ENCODE measurements at regions not wholly inside any gene's neighbourhood (a gene's known extent, or its start where the extent isn't known, plus 50 kb on each side); places are given as distances from the start of the nearest gene placed in this dataset.

GRCh38 chr11:69215784-69216415 lies 60.2 kb downstream of the SMIM38 start:
- Histone ChIP-seq H3K27ac (ENCODE audit: low read depth in 1 of 2, low read length in 2 of 2) (no peak overlapping the region), H3K4me3 (ENCODE audit: low read depth in 1 of 3, low read length in 3 of 3) (no peak overlapping the region), H3K36me3 (ENCODE audit: control insufficient read depth in 4 of 4, insufficient read depth in 3 of 4, low read depth in 1 of 4, low read length in 3 of 4) (no peaks in the 10 kb centered on the region), H3K27me3 (ENCODE audit: control insufficient read depth in 4 of 4, insufficient read depth in 4 of 4, low read length in 3 of 4) (peaks cover 0 to 11% (median 1%) of the 10 kb centered on the region in 4 donors), H3K9ac (ENCODE audit: low read depth in 1 of 2, low read length in 2 of 2) (no peak overlapping the region), H3K4me1 (ENCODE audit: control insufficient read depth in 4 of 4, insufficient read depth in 4 of 4, low read length in 3 of 4) (peaks cover 0 to 6% (median 1%) of the 10 kb centered on the region in 4 donors), H3K9me3 (ENCODE audit: control insufficient read depth in 4 of 4, low read length in 3 of 4) (no peaks in the 10 kb centered on the region)
- no peak for TF ChIP-seq GABPA (IDR thresholded peaks at IDR 0.05 in 1 of 2, conservative IDR thresholded peaks at IDR 0.05 in 1 of 2)
- WGBS: 76% methylated on average over 6 of the region's 6 CpGs
- DNase-seq (ENCODE audit: low spot score): no peak

DNA sequence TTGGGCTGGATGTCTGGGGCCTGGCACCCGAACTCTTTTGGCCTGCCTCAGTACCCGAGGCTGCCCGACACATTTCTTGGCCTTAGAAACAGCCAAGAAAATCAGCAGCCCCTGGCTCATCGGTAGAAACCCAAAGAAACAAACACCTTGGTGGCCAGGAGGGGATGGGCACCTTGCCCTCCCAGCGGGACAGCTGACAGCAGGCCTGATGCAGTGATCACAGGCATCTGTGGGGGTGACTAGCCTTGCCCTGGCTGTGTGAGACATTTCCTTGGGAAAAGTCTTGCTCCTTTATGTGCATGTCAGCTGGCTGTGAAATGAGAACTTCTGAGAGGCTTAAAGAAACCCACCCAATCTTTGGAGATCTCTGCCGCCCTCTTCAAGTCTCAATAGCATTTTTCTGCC lies 60.9 kb downstream of the SMIM38 start:
- H3K4me3 ChIP-seq (ENCODE audit: low read depth in 1 of 3, low read length in 3 of 3): no peak overlapping the region
- no peaks in the 10 kb centered on the region for H3K36me3 ChIP-seq (ENCODE audit: control insufficient read depth in 4 of 4, insufficient read depth in 3 of 4, low read depth in 1 of 4, low read length in 3 of 4)
- H3K27me3 ChIP-seq (ENCODE audit: control insufficient read depth in 4 of 4, insufficient read depth in 4 of 4, low read length in 3 of 4): peaks cover 0 to 11% (median 1%) of the 10 kb centered on the region in 4 donors
- peaks cover 0 to 6% (median 1%) of the 10 kb centered on the region in 4 donors for H3K4me1 ChIP-seq (ENCODE audit: control insufficient read depth in 4 of 4, insufficient read depth in 4 of 4, low read length in 3 of 4)
- no peak overlapping the region for H3K9ac ChIP-seq (ENCODE audit: low read depth in 1 of 2, low read length in 2 of 2)
- H3K9me3 ChIP-seq (ENCODE audit: control insufficient read depth in 4 of 4, low read length in 3 of 4): no peaks in the 10 kb centered on the region
- no peak for DNase-seq (ENCODE audit: low spot score)
- H3K27ac ChIP-seq (ENCODE audit: low read depth in 1 of 2, low read length in 2 of 2): no peak overlapping the region
- TF ChIP-seq FOXA1 (IDR thresholded peaks at IDR 0.05) (no peak), SP1 (IDR thresholded peaks at IDR 0.05) (no peak)
- TF ChIP-seq, protein P1, sequence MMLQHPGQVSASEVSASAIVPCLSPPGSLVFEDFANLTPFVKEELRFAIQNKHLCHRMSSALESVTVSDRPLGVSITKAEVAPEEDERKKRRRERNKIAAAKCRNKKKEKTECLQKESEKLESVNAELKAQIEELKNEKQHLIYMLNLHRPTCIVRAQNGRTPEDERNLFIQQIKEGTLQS (IDR thresholded peaks at IDR 0.05): no peak
- whole genome bisulfite sequencing: 89% methylated on average over 6 of the region's 6 CpGs

DNA sequence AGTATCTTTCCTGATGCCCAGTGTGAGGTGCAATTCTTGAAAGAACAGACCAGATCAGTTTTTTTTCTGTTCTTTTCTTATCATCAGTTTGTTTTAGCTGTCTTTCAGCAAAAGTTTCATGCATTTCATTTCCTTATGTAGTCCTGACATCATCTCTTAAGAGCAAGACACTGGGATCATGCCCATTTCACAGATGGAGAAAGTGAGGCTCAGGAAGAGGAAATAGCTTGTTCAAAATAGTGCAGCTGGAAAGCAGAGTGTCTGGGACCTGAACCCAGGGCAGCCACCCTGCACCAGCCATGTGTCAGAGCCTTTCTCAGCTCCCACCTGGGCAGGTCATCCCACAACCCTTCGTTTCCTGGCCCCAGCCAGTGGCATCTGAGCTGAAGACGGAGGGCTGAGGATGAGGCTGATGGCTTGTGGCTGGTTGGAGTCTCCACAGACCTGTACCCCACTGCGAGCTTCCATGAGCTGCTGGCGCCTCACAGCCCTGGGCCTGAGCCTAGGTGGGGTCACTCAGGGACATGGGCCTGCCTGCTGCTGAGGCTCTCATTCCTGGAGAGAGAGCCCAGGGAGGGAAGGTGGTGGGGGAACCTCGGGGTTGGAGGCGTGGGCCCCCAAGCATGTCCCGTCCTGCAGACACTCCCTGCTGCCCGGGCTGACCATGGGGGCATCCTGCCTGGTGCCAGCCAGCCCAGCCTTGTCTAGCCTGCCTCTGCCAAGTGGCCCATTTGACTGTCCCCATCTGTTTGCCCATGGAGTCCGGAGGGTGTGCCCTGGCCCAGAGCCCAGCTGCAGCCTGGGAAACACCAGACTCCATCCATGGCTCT lies 61.8 kb downstream of the SMIM38 start:
- Histone ChIP-seq H3K4me3 (ENCODE audit: low read depth in 1 of 3, low read length in 3 of 3) (no peak overlapping the region), H3K9me3 (ENCODE audit: control insufficient read depth in 4 of 4, low read length in 3 of 4) (no peaks in the 10 kb centered on the region), H3K27ac (ENCODE audit: low read depth in 1 of 2, low read length in 2 of 2) (no peak overlapping the region), H3K9ac (ENCODE audit: low read depth in 1 of 2, low read length in 2 of 2) (no peak overlapping the region), H3K36me3 (ENCODE audit: control insufficient read depth in 4 of 4, insufficient read depth in 3 of 4, low read depth in 1 of 4, low read length in 3 of 4) (no peaks in the 10 kb centered on the region), H3K27me3 (ENCODE audit: control insufficient read depth in 4 of 4, insufficient read depth in 4 of 4, low read length in 3 of 4) (peaks cover 0 to 11% (median 1%) of the 10 kb centered on the region in 4 donors), H3K4me1 (ENCODE audit: control insufficient read depth in 4 of 4, insufficient read depth in 4 of 4, low read length in 3 of 4) (peaks cover 0 to 6% (median 1%) of the 10 kb centered on the region in 4 donors)
- WGBS: 67% methylated on average over 9 of the region's 9 CpGs
- DNase-seq (ENCODE audit: low spot score): no peak
- no peak for TF ChIP-seq FOXA2 (IDR thresholded peaks at IDR 0.05)
- TF ChIP-seq, protein P1 (IDR thresholded peaks at IDR 0.05): no peak
- TF ChIP-seq HNF4G (IDR thresholded peaks at IDR 0.05): no peak
- TF ChIP-seq ZBTB33 (IDR thresholded peaks at IDR 0.05): no peak
- no peak for TF ChIP-seq REST (IDR thresholded peaks at IDR 0.05)
